GM18867 (cell line): ENCODE measurements at regions not wholly inside any gene's neighbourhood (a gene's known extent, or its start where the extent isn't known, plus 50 kb on each side); places are given as distances from the start of the nearest gene placed in this dataset.
"Not testable (repeated sequence)": the region's sequence is repeated elsewhere in the genome, so short reads cannot be mapped to it uniquely, and the experiment has no call there.

Source experiments
- ATAC-seq: cut with Tn5 transposase; IDR thresholded peaks from one replicate; pipeline ENCODE4 v1.9.1; 2021; ENCODE audit warnings: mild to moderate bottlenecking, moderate library complexity; ENCODE audit not compliant: unreplicated experiment

GRCh38 chr1:232579958-232580941 lies 49.7 kb downstream of the SIPA1L2 start:
- no peak for ATAC-seq

- ATAC-seq = no peak
Observed at GRCh38 chr1:232579466-232579865, 50.5 kb downstream of the SIPA1L2 start.

- no peak for ATAC-seq
Observed at GRCh38 chr1:232578651-232579195, 51.2 kb downstream of the SIPA1L2 start.

- no peak for ATAC-seq
Observed at GRCh38 chr1:232577772-232578171, 52.2 kb downstream of the SIPA1L2 start.

- no peak for ATAC-seq
Observed at GRCh38 chr1:232576537-232576936, 53.4 kb downstream of the SIPA1L2 start.

- ATAC-seq = no peak
Observed at GRCh38 chr1:232575763-232576040, 54.2 kb downstream of the SIPA1L2 start.

GRCh38 chr1:232574889-232575762 lies 54.8 kb downstream of the SIPA1L2 start:
- ATAC-seq = no peak

- ATAC-seq = no peak
Observed at GRCh38 chr1:232574077-232574476, 55.9 kb downstream of the SIPA1L2 start.

- no peak for ATAC-seq
Observed at GRCh38 chr1:232571523-232571922, 58.4 kb downstream of the SIPA1L2 start.

- no peak for ATAC-seq
Observed at GRCh38 chr1:232570007-232570406, 59.9 kb downstream of the SIPA1L2 start.

- ATAC-seq = not testable (repeated sequence)
Observed at GRCh38 chr1:232569554-232569921, 60.4 kb downstream of the SIPA1L2 start.

- no peak for ATAC-seq
Observed at GRCh38 chr1:232568906-232569553, 60.9 kb downstream of the SIPA1L2 start.

GRCh38 chr1:232568331-232568852 lies 61.5 kb downstream of the SIPA1L2 start:
- no peak for ATAC-seq

GRCh38 chr1:232566093-232566492 lies 63.8 kb downstream of the SIPA1L2 start:
- ATAC-seq = no peak

- no peak for ATAC-seq
Observed at GRCh38 chr1:232562855-232563510, 67.0 kb downstream of the SIPA1L2 start.

- ATAC-seq = no peak
Observed at GRCh38 chr1:232561381-232561780, 68.6 kb downstream of the SIPA1L2 start.

- no peak for ATAC-seq
Observed at GRCh38 chr1:232560940-232561339, 69.0 kb downstream of the SIPA1L2 start.

GRCh38 chr1:232558954-232559353 lies 71.0 kb downstream of the SIPA1L2 start:
- no peak for ATAC-seq

- ATAC-seq = no peak
Observed at GRCh38 chr1:232557502-232558191, 72.3 kb downstream of the SIPA1L2 start.

- ATAC-seq = no peak
Observed at GRCh38 chr1:232557096-232557495, 72.8 kb downstream of the SIPA1L2 start.
